GM12865 (cell line): ENCODE measurements at regions not wholly inside any gene's neighbourhood (a gene's known extent, or its start where the extent isn't known, plus 50 kb on each side); places are given as distances from the start of the nearest gene placed in this dataset.
"Not testable (repeated sequence)": the region's sequence is repeated elsewhere in the genome, so short reads cannot be mapped to it uniquely, and the experiment has no call there.

Source experiments
- DNase-seq: peaks from one replicate; pipeline ENCODE4 v3.0.0; 2010; ENCODE audit warnings: low read depth
- H3K4me3 ChIP-seq: 2 replicates; pipeline ENCODE4 v1.5.1; 2011; ENCODE audit warnings: mild to moderate bottlenecking, low read depth, low read length, control low read depth
- TF ChIP-seq, protein P1 (sequence below): IDR thresholded peaks from 2 replicates; pipeline ENCODE4 v1.5.1; 2011; ENCODE audit warnings: low read length, control low read depth, low read depth, inconsistent platforms; ENCODE audit not compliant: insufficient read depth; ENCODE audit errors: missing control alignments

DNA sequence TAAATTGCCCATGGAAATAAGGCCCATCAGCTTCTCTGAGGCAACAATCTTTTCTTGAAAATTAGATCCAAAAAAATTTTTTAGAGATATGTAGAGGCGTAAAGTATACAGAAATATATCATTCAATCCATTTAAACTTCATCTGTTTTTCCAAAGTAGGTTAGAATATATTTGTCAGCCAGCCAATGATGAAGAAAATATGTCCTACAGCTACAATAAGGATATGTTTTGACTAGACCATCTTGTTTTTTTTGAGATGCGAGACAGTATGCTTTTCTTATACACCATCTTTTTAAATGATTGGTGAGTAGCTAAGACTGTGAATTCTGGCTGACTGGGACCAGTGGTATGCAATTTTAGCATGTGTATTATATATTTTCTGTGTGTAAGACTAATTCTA lies 630.4 kb upstream of the CNTN5 start:
- DNase-seq, result no peak
- TF ChIP-seq, protein P1, sequence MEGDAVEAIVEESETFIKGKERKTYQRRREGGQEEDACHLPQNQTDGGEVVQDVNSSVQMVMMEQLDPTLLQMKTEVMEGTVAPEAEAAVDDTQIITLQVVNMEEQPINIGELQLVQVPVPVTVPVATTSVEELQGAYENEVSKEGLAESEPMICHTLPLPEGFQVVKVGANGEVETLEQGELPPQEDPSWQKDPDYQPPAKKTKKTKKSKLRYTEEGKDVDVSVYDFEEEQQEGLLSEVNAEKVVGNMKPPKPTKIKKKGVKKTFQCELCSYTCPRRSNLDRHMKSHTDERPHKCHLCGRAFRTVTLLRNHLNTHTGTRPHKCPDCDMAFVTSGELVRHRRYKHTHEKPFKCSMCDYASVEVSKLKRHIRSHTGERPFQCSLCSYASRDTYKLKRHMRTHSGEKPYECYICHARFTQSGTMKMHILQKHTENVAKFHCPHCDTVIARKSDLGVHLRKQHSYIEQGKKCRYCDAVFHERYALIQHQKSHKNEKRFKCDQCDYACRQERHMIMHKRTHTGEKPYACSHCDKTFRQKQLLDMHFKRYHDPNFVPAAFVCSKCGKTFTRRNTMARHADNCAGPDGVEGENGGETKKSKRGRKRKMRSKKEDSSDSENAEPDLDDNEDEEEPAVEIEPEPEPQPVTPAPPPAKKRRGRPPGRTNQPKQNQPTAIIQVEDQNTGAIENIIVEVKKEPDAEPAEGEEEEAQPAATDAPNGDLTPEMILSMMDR, result no peak

DNA sequence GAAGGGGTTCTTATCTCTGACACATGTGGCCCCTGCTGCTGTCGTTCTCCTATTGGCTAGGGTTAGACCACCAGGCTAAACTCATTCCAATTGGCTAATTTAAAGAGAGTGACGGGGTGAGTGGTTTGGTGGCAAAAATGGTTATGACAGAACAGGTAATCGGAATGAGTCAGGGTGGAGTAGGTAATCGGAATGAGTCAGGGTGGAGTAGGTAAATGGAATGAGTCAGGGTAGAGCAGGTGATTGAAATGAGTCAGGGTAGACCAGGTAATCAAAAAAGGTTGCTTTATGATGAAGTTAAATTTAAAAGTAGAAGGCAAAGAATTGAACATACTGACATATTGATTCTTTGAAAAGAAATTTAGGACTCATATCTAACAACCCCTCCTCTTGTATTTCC lies 626.2 kb upstream of the CNTN5 start:
- H3K4me3 ChIP-seq, DNase-seq: not testable (repeated sequence)

More for the DNA sequence above, 630.4 kb upstream of the CNTN5 start:
- H3K4me3 ChIP-seq, result no peak overlapping the region

DNA sequence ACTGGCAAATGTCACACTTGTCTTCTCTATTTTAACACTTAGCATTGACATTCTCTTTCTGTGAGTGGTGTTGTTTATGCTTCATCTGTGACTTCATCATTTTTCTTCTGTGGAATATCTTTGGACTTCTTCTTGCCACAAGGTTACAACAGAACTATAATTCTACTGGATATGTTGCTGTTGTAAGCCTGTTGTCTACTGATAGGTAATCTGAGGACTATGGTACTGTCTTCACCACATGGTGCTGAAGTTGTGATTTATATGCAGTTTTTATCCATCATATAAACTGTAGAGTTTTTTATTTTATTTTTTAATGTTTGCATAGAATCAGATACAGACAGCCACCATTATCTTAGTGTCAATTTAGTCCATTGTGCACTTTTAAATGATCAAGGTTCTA lies 622.2 kb upstream of the CNTN5 start:
- TF ChIP-seq, protein P1, result no peak
- H3K4me3 ChIP-seq, result no peak overlapping the region
- no peak for DNase-seq

DNA sequence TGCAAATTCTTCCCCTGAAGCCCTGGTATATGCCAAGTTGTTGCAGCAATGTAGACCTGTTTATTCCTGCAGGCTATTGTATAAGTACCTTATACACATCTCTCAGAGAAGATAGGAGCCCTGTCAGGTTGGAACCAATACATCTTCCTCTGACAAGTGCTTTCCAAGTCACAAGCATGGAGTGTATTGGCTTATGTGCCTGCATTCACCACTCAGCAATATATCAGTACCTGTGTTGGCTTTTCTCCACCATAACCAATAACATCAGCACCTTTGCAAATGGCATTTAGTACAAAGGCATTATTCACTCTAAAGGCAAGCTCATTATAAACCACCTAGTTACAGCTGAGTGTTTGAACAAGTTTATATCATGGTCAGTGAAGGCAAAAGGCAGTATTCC lies 611.7 kb upstream of the CNTN5 start:
- H3K4me3 ChIP-seq, result no peak overlapping the region
- no peak for DNase-seq
- TF ChIP-seq, protein P1, result no peak

DNA sequence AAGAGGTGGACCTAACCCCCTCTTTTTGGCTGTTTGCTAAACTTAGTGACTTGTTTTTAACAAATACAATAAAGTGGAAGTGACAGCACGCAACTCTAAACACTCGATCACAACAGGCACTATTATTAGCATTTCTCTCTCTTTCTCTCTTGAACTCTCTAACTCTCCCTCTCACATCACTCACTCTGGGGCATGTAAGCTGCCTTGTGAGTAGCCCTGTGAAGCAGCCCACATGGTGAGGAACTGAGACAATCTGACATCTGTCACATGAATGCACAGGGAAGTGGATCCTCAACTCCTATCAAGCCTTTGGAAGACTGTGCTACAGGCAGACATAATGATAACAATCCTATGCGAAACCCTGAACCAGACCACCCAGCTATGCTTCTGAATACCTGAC lies 609.0 kb upstream of the CNTN5 start:
- DNase-seq, result no peak
- TF ChIP-seq, protein P1, result no peak
- no peak overlapping the region for H3K4me3 ChIP-seq

DNA sequence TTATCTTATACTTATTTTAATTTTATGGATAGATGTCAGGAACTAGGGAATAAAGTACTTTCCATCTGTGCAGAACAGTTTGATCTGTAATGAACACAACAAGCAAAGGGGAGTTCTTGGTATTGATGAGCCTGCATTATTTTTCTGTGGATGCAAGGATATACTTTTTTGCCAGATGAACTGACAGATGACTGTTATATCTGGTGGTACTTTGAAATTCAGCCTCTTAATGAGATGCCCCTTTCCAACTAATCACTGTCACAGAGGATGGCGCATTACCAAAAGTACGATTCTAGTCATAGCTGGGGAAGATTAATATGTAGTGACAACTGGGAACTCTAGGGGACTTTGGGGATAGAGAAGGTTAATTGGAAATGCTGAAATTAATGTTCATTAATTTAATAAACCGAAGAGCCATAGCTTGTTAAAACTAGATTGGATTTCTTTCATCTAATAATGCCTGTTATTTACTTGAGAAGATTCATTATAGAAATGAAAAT lies 603.4 kb upstream of the CNTN5 start:
- no peak overlapping the region for H3K4me3 ChIP-seq
- DNase-seq, result no peak
- TF ChIP-seq, protein P1, result no peak

DNA sequence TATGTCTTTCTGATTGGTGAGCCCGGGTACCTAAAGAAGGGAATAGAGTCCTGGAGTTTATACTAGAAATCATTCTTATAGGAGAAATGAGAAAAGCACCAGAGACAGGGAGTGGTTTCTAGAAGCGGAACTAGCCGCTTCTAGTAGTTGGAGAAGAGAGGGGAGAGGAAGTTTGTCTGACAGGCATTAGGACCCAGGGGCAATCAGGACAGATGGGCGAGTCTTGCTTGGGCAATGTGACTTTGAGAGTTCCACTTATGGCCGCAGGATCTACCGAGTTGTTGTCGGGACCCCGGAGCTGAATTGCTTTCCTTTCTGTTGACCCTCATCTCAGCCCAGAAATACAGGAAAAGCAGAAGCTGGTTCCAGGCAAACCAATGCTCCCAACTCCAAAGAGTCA lies 596.8 kb upstream of the CNTN5 start:
- no peak for DNase-seq
- no peak overlapping the region for H3K4me3 ChIP-seq
- TF ChIP-seq, protein P1, result no peak

DNA sequence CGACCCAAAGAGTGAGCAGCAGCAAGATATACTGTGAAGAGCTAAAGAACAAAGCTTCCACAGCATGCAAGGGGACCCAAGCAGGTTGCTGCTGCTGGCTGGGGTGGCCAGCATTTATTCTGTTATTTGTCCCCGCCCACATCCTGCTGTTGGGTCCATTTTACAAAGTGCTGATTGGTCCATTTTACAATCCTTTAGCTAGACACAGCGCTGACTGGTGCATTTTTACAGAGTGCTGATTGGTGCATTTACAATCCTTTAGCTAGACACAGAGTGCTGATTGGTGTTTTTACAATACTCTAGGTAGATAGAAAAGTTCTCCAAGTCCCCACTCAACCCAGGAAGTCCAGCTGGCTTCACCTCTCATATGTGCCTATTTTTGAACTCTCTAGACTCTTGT lies 596.0 kb upstream of the CNTN5 start:
- not testable (repeated sequence) for DNase-seq, H3K4me3 ChIP-seq
